WERI-Rb-1 (cell line): ENCODE measurements at regions not wholly inside any gene's neighbourhood (a gene's known extent, or its start where the extent isn't known, plus 50 kb on each side); places are given as distances from the start of the nearest gene placed in this dataset.

Experiments used
- DNase-seq: peaks from one replicate; pipeline ENCODE4 v3.0.0-alpha.2; 2020
- H3K27ac ChIP-seq: fragments of 250-450 bp; sonication (Bioruptor Pico); 2 replicates; pipeline ENCODE4 v1.5.1; 2020; ENCODE audit warnings: mild to moderate bottlenecking, moderate library complexity
- H3K27me3 ChIP-seq: fragments of 250-450 bp; sonication (Bioruptor Pico); 2 replicates; pipeline ENCODE4 v1.5.1; 2021; ENCODE audit warnings: mild to moderate bottlenecking, low read depth, moderate library complexity; ENCODE audit not compliant: insufficient read depth, severe bottlenecking
- H3K36me3 ChIP-seq: fragments of 250-450 bp; sonication (Bioruptor Pico); 2 replicates; pipeline ENCODE4 v1.5.1; 2020; ENCODE audit warnings: mild to moderate bottlenecking, moderate library complexity
- H3K4me3 ChIP-seq: 2 replicates; pipeline ENCODE4 v1.5.1; 2011; ENCODE audit warnings: low read depth, mild to moderate bottlenecking, control low read depth, low read length
- H3K9me3 ChIP-seq: fragments of 250-450 bp; sonication (Bioruptor Pico); 2 replicates; pipeline ENCODE4 v1.5.1; 2021; ENCODE audit warnings: mild to moderate bottlenecking, moderate library complexity; ENCODE audit not compliant: severe bottlenecking
- TF ChIP-seq, protein P1 (sequence below): IDR thresholded peaks from 2 replicates; pipeline ENCODE4 v1.5.1; 2011; ENCODE audit warnings: low read depth, mild to moderate bottlenecking, control low read depth, inconsistent platforms, low read length

DNA sequence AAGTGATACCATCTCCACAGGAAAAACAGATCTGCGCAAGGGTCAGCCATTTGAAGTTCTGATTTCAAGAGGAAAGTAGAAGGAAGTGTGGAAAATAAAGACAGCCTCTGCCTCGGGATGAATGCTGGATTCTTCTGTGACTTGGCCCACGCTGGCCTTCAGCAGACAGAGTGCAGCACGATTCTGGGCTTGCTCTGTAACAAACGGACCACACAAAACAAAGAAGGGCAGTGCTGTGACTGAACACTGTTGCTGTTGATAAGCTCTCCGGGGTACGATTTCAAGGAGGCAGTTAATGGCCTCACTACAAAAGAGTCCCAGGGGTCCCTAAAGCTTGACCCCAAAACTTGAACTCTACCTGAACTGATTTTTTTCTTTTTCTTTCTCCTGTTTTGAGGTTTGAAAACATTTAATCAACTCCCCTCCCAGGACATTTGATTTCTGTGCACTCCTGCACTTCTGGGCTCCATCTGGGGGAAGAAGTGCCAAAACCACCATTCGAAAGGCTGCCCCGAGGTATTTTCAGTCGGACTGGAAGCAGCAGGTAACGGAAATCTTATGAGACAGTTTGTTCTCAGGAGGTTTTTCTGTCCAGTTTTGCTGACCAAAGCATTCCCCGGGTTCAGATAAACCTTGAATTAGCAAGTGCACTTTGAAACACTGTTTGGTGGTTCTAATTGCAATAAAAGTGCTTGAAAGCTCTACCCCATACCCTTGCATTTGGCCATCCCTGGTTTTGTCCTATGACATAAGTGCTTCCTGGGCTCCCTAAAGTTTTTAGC lies 189.6 kb downstream of the MYLK4 start:
- TF ChIP-seq, protein P1, sequence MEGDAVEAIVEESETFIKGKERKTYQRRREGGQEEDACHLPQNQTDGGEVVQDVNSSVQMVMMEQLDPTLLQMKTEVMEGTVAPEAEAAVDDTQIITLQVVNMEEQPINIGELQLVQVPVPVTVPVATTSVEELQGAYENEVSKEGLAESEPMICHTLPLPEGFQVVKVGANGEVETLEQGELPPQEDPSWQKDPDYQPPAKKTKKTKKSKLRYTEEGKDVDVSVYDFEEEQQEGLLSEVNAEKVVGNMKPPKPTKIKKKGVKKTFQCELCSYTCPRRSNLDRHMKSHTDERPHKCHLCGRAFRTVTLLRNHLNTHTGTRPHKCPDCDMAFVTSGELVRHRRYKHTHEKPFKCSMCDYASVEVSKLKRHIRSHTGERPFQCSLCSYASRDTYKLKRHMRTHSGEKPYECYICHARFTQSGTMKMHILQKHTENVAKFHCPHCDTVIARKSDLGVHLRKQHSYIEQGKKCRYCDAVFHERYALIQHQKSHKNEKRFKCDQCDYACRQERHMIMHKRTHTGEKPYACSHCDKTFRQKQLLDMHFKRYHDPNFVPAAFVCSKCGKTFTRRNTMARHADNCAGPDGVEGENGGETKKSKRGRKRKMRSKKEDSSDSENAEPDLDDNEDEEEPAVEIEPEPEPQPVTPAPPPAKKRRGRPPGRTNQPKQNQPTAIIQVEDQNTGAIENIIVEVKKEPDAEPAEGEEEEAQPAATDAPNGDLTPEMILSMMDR: no peak
- no peaks in the 10 kb centered on the region for H3K9me3 ChIP-seq
- H3K36me3 ChIP-seq: no peaks in the 10 kb centered on the region
- DNase-seq: no peak
- H3K27ac ChIP-seq: no peak overlapping the region
- peaks cover 95% of the 10 kb centered on the region for H3K27me3 ChIP-seq
- H3K4me3 ChIP-seq: no peak overlapping the region

DNA sequence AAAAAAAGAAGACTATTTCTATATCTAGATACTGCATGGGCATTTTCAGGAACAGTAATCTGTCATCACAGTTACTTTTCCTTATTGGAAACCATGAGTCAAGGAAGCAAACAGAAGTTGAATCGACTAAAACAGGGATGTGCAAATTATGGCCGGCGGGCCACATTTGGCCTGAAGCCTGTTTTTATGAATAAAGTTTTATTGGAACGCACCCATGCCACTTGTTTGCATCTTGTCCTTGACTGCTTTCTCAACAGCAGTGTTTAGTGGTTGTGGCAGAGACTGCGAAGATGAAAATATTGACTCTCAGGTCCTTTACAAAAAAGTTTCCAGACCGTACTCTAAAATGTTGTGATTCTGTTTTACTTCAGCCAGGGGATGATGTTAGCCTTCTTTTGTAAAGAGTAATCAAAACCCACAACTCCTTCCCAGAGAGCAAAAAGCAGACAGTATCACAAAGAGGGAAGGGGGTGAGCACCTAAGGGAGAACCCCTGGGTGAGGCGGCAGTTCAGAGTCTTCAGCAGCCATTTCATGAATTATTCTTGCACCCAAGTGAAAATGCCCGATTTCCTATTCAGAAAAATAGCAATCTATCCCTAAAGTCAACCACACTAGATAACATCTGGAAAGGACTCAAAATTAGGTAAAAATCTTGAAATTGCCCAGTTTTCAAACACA lies 190.4 kb downstream of the MYLK4 start:
- no peaks in the 10 kb centered on the region for H3K36me3 ChIP-seq
- H3K27me3 ChIP-seq: peaks cover 98% of the 10 kb centered on the region
- TF ChIP-seq, protein P1: no peak
- no peak for DNase-seq
- H3K4me3 ChIP-seq: no peak overlapping the region
- no peaks in the 10 kb centered on the region for H3K9me3 ChIP-seq
- H3K27ac ChIP-seq: no peak overlapping the region

GRCh38 chr6:2558861-2559801 lies 191.6 kb downstream of the MYLK4 start:
- H3K4me3 ChIP-seq: no peak overlapping the region
- TF ChIP-seq, protein P1: no peak
- H3K27ac ChIP-seq: no peak overlapping the region
- no peak for DNase-seq
- H3K36me3 ChIP-seq: no peaks in the 10 kb centered on the region
- no peaks in the 10 kb centered on the region for H3K9me3 ChIP-seq
- peaks cover 95% of the 10 kb centered on the region for H3K27me3 ChIP-seq

DNA sequence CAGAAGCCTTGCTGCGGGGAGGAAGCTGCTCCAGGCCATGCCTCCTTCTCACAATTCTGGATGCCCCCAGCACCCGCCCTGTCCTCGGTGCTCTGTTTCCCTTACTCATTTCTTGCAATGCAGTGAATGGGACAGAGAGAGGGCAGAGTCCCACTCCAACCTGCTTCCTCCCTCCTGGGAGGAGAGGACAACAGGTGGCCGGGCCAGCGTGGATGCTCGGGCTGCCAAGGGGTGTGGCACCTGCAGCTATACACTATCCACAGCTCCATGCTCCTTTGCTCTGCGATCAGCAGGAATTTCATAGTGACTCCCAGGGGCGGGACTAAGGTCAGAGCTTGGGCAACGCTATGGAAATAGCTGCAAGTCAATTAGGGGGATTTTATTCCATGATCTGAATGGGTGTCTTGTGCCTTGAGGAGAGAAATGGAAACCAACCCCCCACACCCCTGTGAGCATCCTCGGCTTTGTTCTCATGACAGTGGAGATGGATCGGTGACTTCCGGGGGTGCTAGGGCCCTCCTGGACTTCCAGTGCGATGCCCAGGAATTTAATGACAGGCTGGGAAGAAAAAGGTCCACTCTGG lies 192.5 kb downstream of the MYLK4 start:
- no peak overlapping the region for H3K4me3 ChIP-seq
- no peak overlapping the region for H3K27ac ChIP-seq
- H3K36me3 ChIP-seq: no peaks in the 10 kb centered on the region
- H3K9me3 ChIP-seq: no peaks in the 10 kb centered on the region
- DNase-seq: no peak
- TF ChIP-seq, protein P1: no peak
- H3K27me3 ChIP-seq: peaks cover 95% of the 10 kb centered on the region

- Histone ChIP-seq H3K27me3 (peaks cover 91% of the 10 kb centered on the region), H3K9me3 (no peaks in the 10 kb centered on the region), H3K27ac (no peak overlapping the region), H3K36me3 (no peaks in the 10 kb centered on the region), H3K4me3 (no peak overlapping the region)
- TF ChIP-seq, protein P1: no peak
- no peak for DNase-seq
Measured at GRCh38 chr6:2557181-2557720, 193.5 kb downstream of the MYLK4 start.
